GM18951 (cell line): ENCODE measurements at regions not wholly inside any gene's neighbourhood (a gene's known extent, or its start where the extent isn't known, plus 50 kb on each side); places are given as distances from the start of the nearest gene placed in this dataset.
"Not testable (repeated sequence)": the region's sequence is repeated elsewhere in the genome, so short reads cannot be mapped to it uniquely, and the experiment has no call there.

Experiments
- POLR2A ChIP-seq: IDR thresholded peaks from 4 replicates; pipeline ENCODE4 v1.6.1; 2011; ENCODE audit warnings: mild to moderate bottlenecking; ENCODE audit not compliant: insufficient read length, insufficient read depth; ENCODE audit errors: extremely low read depth
- in situ Hi-C: fragments of 300-500 bp; cut with MboI; formaldehyde crosslinking; loops from one replicate; pipeline ENCODE4 v1.12.0; 2022; ENCODE audit warnings: low sequenced_read_pairs, mixed read lengths, inconsistent platforms; ENCODE audit not compliant: unreplicated experiment

DNA sequence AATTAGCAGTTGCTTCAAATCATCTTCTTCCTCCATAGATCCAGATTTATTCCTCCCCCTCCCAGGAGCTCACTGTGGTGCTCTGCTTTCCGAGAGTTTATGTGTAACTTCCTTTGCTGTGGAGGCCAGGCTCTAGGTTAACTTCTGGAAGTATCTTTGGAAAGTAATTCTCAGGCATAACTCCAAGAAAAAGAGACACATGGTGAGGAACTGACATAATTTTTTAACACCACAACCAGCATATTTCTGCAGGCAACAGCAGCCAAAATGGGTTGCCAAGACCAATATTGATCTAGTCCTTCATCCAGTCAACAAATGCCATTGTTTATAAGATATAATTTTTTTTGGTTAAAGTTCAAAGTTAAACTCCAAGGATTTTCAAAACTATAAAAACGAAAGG, 114.5 kb upstream of the RBPJ start:
- TF ChIP-seq POLR2A, result no peak
- in situ Hi-C loops, result no loop called here

DNA sequence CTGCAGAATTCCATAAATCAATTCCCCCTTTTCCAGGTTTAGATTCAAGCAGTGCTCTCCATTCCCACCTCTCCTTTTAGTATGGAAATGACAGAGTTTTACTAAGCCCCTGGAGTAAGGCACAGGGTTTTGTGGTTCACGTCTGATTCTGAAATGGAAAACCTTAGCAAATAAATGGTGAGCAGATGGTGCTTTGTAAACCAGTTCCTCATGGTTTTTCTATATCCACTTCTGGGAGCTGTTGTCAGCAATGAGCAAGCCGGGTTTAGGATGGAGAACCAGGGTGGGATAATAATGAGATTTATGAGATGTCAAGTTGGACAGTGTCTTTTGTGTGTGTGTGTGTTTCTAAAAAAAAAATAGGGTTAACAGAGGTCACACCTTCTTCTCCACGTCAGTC, 113.8 kb upstream of the RBPJ start:
- TF ChIP-seq POLR2A, result no peak
- in situ Hi-C loops, result no loop called here

DNA sequence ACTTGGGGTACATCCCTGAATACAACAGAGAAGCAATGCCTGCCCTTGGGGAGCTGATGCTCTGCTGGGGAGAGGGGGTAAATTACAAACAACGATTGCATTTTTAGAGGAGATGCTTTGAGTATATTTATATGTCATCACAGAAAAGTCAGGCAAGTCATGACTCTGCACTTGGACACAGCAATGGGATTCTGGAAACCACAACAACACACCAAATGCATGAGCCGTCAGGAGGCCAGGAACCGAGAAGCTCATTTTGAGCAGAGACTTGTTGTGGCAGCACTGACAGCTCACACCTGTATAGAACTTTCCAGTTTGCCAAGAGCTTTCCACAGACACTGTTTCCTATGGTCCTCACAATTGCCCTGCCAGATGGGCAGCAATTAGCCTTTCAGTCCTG, 113.2 kb upstream of the RBPJ start:
- TF ChIP-seq POLR2A, result no peak
- in situ Hi-C loops, result no loop called here

DNA sequence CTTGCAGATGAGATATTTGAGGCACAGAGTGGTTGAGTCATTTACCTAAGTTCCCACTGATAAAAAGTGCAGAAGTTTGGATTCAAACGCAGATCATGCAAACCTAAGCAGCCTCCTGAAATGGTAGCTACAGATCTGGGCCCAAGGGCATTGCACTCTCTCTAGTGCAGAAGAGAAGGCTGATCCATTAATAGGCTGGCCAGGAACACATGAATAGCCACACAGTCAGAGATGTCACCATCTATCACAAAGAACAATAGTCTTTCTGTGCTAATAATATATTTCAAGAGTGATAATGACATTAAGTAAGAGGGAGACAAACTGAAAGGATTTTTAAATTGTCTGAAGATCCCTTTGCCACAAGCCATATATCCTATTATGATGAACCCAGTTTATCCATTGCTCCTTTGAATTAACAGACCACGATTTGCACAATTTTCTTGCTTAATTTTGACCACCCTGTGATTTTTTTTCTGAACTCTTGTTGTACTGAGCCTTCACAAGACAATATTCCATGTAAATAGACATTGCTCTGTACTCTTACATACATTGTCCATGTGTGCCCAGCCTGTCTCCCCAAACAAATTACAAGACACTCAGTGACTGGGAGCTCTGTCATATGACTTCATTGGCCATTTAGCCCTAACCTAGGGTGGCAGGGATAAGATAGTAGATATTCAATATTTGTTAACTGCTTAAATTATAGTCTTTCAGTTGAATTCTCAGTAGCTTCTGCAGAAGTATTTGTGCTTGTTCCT, 112.4 kb upstream of the RBPJ start:
- in situ Hi-C loops, result no loop called here
- no peak for TF ChIP-seq POLR2A

DNA sequence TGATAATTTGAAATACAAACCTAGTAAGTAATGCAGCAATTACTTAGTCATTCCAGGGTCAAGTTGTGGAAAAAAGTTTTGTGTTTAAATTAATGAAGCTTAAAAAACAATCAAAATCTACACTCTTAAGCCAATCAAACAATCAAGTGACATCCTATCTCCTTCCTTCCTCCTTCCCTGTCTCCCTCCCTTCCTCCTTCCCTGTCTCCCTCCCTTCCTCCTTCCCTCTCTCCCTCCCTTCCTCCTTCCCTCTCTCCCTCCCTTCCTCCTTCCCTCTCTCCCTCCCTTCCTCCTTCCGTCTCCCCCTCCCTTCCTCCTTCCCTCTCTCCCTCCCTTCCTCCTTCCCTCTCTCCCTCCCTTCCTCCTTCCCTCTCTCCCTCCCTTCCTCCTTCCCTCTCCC, 111.4 kb upstream of the RBPJ start:
- in situ Hi-C loops, result not testable (repeated sequence)

DNA sequence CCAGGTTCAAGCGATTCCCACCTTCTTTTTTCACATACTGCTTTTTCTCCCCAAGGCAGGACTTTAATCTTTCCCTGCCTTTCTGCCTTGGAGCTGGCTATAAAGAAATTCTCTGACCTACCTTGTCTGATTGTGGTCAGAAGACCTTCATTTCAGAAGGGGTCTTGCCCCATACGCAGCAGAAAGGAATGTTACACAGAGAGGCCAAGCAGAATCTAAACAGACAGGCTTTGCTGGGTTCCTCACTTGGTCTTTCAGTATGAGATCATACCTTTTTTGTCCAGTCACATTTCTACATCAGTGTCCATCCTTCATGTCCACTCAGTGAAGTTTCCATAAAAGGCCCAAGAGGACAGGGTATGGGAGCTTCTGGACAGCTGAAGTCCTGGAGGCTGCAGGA, 108.3 kb upstream of the RBPJ start:
- TF ChIP-seq POLR2A, result no peak
- in situ Hi-C loops, result no loop called here

DNA sequence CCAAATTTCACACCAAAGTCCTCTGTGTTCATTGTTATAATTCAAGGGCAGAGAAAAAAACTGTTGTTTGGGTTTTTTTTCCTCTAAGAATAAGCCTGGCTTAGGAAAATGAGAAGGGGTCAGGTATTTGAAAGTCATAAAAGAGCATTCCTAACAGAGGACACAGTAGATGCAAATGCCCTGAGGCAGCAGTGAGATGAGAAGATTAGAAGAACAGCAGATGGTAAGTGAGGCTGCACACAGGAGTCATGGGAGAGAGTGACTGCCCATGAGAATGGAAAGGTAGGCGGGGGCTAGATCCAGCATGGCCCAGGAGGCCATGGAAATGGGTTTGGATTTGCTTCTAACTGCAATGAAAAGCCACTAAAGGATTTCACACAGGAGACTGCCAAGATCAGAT, 107.5 kb upstream of the RBPJ start:
- TF ChIP-seq POLR2A, result no peak
- in situ Hi-C loops, result no loop called here

DNA sequence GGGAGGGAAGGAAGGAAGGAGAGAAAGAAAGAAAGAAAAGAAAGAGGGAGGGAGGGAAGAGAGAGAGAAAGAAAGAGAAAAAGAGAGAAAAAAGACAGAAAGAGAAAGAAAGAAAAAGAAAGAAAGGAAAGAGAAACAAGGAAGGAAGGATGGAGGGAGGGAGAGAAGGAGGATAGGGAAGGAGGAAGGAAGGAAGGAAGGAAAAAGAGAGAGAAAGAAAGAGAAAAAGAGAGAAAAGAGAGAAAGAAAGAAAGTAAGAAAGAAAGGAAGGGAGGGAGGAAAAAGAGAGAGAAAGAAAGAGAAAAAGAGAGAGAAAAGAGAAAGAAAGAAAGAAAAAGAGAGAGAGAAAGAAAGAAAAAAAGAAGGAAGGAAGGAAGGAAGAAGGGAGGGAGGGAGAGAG, 105.8 kb upstream of the RBPJ start:
- in situ Hi-C loops, result no loop called here
- TF ChIP-seq POLR2A, result no peak

DNA sequence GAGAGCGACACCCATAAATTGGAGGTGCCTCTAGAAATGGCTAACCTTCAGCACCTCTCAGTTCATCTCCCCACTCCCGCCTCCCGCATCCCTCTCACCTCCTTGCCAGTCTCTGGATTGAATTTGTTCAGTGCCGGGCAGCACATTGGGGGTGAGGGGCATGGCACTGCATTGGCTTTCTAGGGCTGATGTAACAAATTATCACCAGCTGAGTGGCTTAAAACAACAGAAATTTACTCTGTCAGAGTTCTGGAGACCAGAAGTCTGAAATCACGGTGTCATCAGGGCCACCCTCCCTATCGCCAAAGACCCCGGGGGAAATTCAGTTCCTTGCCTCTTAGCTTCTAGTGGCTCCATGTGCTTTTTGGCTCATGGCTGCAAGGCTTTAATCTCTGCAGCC, 105.1 kb upstream of the RBPJ start:
- in situ Hi-C loops, result no loop called here
- no peak for TF ChIP-seq POLR2A

DNA sequence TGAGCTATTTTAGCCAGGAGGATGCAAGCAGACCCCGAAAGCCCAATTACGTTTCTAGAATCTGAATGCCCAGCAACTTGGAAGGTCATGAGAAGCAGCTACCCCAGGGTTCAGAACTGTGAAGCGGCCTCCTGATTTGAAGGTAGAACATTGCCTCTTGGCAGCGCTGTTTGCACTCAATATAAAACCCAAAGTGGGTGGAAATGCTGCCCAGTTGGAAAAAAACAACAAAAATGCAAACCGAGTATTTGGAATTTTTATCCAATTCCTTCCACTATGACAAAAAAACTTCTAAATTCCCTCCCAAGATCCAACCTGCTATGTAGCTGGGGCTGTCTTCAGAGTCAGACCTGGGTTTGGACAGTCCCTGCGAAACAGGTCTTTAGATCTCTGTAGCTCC, 103.3 kb upstream of the RBPJ start:
- in situ Hi-C loops, result no loop called here
- no peak for TF ChIP-seq POLR2A

DNA sequence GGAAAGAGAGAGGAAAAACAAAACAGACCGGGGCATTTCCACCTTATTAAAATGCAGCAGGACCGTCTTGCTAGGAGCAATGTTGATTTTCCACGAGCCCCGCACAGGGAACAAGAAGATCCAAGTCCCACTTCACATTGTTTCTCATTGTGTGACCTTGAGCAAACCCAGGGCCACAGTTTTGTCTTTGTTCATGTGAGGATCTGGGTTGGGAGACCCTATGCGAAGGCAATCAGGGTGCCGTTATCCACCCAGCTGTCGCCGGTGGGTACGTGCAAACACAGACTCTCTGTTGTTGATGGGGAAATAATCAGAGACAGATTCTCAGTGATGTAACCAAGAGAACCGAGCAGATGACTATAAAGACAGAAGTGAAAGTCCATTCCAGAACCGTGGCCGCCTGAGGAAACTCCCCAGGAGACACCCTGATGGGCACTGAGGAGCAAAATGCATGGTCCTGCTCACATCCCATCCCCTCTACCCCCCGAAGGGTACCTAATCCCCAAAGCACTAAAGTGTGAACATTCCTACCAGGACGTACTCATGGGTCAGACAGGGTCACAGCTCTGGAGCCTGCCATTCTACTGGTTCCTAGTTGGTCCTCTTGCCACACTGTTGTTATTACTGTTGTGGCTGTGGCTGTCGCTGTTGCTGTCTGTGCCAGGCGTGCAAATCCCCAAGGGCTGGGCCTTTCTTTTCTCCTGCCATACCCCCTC, 102.7 kb upstream of the RBPJ start:
- in situ Hi-C loops, result no loop called here
- TF ChIP-seq POLR2A, result no peak

DNA sequence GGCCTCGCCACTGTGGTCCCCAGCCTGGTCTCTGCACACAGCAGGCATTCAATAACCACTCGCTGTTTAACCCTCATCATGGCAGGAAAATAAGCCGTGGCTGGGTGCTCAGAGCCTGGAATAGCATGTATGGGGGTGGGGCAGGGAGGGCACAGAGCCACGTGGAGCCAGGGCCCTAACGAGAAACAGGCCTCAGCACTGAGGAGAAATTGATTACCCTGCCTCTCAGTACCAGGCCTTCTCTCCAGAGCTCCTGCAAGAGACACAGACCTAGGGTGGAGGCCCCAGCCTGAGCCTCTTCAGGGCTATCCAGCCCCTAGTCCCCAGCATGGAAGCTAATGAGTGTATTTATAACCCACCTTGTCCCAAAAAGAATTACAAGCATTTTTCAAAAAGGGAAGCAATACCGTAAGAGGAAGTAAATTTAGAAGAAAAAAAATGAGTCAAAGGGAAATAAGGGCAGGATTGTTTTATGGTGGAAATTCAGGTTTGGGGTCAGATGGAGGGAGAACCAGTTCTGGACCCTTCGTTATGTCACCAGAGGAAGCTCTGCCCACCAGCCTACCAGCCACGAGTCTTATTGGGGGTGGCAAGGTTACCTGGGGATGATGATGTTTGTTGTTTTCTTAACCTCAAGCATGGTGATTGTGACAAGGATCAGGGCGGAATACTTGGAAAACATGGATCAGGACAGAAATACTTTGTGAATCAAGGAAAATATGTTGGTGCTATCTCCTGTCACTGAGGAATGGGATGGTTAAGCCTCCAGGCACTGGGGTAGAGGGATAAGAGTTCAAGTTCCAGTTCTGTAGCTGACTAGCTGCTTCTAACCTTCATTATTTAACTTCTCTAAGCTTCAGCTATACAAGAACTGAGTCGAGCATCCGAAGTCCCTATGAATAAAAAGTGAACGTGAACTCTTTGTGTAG, 101.9 kb upstream of the RBPJ start:
- TF ChIP-seq POLR2A, result no peak

DNA sequence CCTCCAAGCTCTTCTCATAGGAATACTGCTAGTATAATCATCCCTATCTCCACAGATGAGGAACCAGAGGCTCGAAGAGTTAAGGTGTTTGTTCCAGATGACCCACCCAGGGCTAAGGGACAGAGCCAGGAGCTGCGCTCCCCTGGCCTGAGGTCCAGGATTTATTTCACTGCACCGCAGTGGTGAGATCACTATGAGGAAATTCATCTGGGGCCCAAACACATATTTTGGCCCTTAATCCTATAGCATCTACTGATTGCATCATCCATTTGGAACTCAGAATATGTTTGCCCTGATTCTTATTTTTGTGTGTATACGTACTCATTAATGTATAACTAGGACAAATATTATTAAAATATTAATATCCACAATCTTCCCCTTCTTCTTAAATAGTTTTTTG, 100.1 kb upstream of the RBPJ start:
- in situ Hi-C loops, result no loop called here
- TF ChIP-seq POLR2A, result no peak

More for the DNA sequence above, 101.9 kb upstream of the RBPJ start:
- in situ Hi-C loops, result no loop called here
